Lung microvascular endothelial cell (primary cell): ENCODE measurements at regions not wholly inside any gene's neighbourhood (a gene's known extent, or its start where the extent isn't known, plus 50 kb on each side); places are given as distances from the start of the nearest gene placed in this dataset.
"Not testable (repeated sequence)": the region's sequence is repeated elsewhere in the genome, so short reads cannot be mapped to it uniquely, and the experiment has no call there.

ENCODE experiments used
- DNase-seq, 2 donors: peaks; one replicate each; pipeline versions ENCODE4 v3.0.0 to v3.0.0-alpha.2; 2010; ENCODE audit warnings: low read depth in 2 of 2

DNA sequence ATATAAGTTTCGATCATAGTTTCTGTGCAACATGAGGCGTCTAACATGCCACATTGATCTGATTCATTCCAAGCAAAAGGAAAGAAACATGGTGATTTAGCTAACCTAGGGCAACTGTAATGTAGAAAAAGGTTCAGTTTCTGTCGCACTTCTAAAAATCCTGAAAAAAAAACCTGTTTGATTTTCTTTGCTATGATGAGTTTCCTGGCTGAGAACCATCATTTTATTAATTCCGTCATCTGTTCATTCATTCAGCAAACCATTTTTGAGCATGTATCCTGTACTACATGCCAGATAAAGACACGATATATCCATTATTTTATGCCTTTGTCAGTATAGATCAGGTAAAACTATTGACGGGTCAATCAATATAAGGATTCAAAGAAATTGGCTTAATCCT, 932.6 kb downstream of the GALC start:
- no peak for DNase-seq

- DNase-seq = no peak
Measured at GRCh38 chr14:87059060-87059839, 933.7 kb downstream of the GALC start.

DNA sequence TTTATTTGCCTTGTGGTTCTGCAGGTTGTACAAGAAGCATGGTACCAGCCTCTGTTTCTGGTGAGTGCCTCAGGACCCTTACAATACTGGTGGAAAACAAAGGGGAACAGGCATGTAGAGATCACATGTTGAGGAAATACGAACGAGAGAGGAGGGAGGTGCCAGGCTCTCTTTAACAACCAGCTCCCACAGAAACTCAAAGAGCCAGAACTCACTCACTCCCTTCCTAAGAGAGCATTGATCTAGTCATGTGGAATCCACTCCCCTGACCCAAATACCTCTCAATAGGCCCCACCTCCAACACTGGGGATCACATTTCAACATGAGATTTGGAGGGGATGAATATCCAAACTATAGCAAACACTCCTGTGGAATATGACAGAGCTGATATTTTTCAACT, 938.0 kb downstream of the GALC start:
- DNase-seq = no peak

- no peak for DNase-seq
Measured at GRCh38 chr14:87052646-87053225, 940.2 kb downstream of the GALC start.

- DNase-seq = no peak
Measured at GRCh38 chr14:87050421-87050820, 942.6 kb downstream of the GALC start.

- DNase-seq = peak in 1 of 2 donors; percentile 10
Measured at GRCh38 chr14:87049950-87050349, 943.0 kb downstream of the GALC start.

DNA sequence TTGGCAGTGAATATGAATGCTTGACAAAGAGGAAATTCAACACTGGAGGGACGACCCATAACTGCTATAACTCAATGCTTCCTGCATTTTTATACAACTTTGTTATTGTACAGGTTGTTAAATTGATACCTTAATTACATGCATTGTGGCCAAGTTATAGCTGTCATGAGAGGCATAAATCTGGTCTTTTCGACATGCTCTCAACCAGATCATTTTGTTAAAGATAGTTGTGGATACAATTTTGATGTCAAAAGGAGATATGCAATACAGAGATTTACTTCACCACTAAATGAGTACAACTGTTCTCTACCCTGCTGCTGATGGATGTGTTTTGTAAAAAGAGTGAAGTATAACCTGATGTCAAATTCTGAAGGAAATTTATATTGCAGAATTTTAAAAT, 946.0 kb downstream of the GALC start:
- no peak for DNase-seq

DNA sequence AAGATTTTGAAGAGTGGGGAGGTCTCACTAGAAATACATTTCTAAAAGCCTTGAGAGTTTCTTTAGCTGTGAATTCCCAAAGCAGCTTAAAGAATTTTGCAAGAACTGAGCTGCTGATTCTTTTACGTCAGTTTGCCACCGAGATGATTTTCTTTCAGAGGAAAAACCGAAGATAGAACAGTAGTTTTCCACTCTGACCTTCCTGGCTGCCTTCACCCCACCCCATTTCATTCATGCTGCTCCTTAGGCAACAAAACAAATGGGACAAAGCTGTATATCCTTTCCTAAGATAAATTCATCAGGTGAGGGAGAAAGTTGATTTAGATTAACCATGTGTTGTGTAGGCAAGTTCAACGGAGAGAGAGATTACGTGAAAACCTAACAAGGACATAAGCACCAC, 947.0 kb downstream of the GALC start:
- DNase-seq = no peak

- DNase-seq = no peak
Measured at GRCh38 chr14:87045246-87045645, 947.7 kb downstream of the GALC start.

- DNase-seq = no peak
Measured at GRCh38 chr14:87044807-87045206, 948.2 kb downstream of the GALC start.

- no peak for DNase-seq
Measured at GRCh38 chr14:87043667-87044200, 949.2 kb downstream of the GALC start.

DNA sequence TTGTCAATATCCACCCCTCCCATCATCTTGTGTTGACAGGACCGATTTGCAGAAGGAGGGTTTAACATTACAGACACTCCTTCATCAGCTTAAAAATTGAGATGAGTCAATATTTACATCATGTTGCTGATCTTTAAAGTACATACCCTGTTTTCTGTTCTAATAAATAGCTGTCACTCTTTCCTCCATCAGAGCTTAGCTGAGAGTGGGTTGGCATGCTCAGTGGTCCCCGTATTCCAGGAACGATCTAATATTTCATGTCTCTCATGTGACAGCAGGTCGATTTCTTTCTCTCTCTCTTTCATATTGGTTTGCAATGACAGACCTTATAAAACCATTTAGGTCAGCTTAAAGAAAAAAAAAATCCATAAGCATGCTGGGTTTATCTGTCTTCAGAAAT, 950.6 kb downstream of the GALC start:
- DNase-seq = no peak

GRCh38 chr14:87041290-87042020, 951.5 kb downstream of the GALC start:
- no peak for DNase-seq

DNA sequence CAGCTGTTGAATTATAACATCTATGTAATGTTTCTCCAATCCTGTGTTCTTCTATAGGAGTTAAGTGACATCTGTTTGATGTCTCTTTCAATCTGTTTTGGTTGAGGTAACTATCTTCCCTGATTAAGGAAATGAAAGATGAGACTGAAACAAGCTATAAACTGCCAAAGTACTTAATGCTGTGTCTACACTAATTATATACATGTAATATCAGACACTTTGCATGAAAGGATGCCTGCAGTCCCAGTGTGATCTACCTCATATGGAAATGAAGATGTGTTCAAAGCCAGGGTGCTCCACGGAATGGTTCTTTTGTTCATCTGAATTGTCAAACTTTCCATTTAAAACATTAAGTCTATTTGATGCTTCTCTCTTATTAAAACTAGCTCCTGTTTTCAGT, 958.3 kb downstream of the GALC start:
- no peak for DNase-seq

- no peak for DNase-seq
Measured at GRCh38 chr14:87030197-87030596, 962.8 kb downstream of the GALC start.

DNA sequence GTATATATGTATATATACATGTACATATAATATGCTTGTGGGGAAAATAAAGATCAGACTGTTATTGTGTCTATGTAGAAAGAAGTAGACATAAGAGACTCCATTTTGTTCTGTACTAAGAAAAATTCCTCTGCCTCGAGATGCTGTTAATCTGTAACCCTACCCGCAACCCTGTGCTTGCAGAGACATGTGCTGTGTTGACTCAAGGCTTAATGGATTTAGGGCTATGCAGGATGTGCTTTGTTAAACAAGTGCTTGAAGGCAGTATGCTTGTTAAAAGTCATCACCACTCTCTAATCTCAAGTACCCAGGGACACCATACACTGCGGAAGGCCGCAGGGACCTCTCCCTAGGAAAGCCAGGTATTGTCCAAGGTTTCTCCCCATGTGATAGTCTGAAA, 972.9 kb downstream of the GALC start:
- DNase-seq = not testable (repeated sequence)

- DNase-seq = no peak
Measured at GRCh38 chr14:87018294-87018693, 974.7 kb downstream of the GALC start.

GRCh38 chr14:87017335-87017734, 975.6 kb downstream of the GALC start:
- no peak for DNase-seq

DNA sequence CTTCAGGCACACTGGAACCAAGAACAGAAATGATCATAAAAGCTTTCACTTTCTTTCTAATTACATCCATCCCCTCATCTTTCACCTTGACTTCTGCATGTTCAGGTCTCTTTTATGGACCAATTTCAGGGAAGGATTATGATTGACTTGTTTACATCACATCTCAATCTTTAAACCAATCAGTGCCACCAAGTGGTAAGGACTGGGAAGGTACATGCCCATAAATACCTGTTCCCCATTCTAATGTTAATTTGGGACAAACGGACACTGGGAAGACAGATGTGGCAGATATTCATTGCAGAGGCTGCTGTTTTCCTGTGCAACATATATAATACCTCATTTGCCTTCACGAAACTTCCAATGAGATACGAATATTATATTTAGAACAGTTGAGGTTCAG, 978.1 kb downstream of the GALC start:
- no peak for DNase-seq

DNA sequence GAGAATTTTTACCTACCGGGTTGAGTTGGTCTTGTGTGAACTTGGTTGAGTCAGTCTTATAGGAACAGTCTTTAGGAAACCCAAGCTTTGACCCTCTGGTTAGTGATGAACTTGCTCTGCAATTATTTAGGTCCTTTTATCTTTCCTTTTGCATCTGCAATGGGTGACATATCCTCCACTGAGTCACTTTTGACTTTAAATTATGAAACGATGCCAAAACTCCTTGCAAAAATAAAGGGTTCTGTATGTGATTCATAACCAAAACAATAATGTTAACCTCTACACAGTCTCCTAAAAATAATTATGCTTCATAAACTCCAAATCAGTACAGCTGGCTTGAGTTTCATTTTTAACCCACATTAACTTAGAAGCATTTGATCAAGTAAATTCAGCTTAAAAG, 979.4 kb downstream of the GALC start:
- DNase-seq = no peak

GRCh38 chr14:87008965-87009364, 984.0 kb downstream of the GALC start:
- no peak for DNase-seq

GRCh38 chr14:87005280-87005679, 987.7 kb downstream of the GALC start:
- no peak for DNase-seq

GRCh38 chr14:87002776-87003175, 990.2 kb downstream of the GALC start:
- no peak for DNase-seq
